SK-N-SH treated with all-trans-retinoic acid at 6 μM for 48 hours (cell line): ENCODE measurements at regions not wholly inside any gene's neighbourhood (a gene's known extent, or its start where the extent isn't known, plus 50 kb on each side); places are given as distances from the start of the nearest gene placed in this dataset.

Source experiments
- ARNTL ChIP-seq: fragments of 450-650 bp; formaldehyde crosslinking; IDR thresholded peaks from 2 replicates; pipeline ENCODE4 v1.5.0; 2020; ENCODE audit warnings: low read depth, mild to moderate bottlenecking, moderate library complexity, borderline replicate concordance
- CSDC2 ChIP-seq: fragments of 250-450 bp; sonication (Bioruptor Pico); IDR thresholded peaks from 2 replicates; pipeline ENCODE4 v1.5.0; 2020; ENCODE audit warnings: mild to moderate bottlenecking, moderate library complexity
- OSR1 ChIP-seq: fragments of 250-450 bp; sonication (Bioruptor Pico); IDR thresholded peaks from 2 replicates; pipeline ENCODE4 v1.8.0; 2022; ENCODE audit warnings: moderate library complexity, mild to moderate bottlenecking, inconsistent platforms
- TCF4 ChIP-seq: fragments of 250-450 bp; sonication (Bioruptor Pico); IDR thresholded peaks from 2 replicates; pipeline ENCODE4 v1.8.0; 2021; ENCODE audit warnings: mild to moderate bottlenecking, moderate library complexity, borderline replicate concordance
- TOX ChIP-seq: fragments of 250-450 bp; sonication (Bioruptor Pico); IDR thresholded peaks from 2 replicates; pipeline ENCODE4 v1.8.0; 2021; ENCODE audit warnings: mild to moderate bottlenecking, moderate library complexity, borderline replicate concordance
- ZFP30 ChIP-seq: fragments of 450-650 bp; formaldehyde crosslinking; IDR thresholded peaks from 2 replicates; pipeline ENCODE4 v1.5.0; 2022; ENCODE audit warnings: mild to moderate bottlenecking, moderate library complexity

- TF ChIP-seq ZFP30, result no peak
- no peak for TF ChIP-seq TOX (CRISPR knock-in tag)
- no peak for TF ChIP-seq TCF4
- TF ChIP-seq OSR1 (CRISPR knock-in tag), result no peak
- TF ChIP-seq ARNTL (CRISPR knock-in tag), result no peak
- TF ChIP-seq CSDC2 (CRISPR knock-in tag), result no peak
Observed at GRCh38 chr2:23203383-23203782, 181.6 kb upstream of the KLHL29 start.
